Cardiac muscle cell (in vitro differentiated cells and primary cell): ENCODE measurements at regions not wholly inside any gene's neighbourhood (a gene's known extent, or its start where the extent isn't known, plus 50 kb on each side); places are given as distances from the start of the nearest gene placed in this dataset.

Experiments used
- DNase-seq, 2 donors: peaks; one replicate each; pipeline versions ENCODE4 v3.0.0 to v3.0.0-alpha.2; 2010 to 2017; ENCODE audit warnings: low read depth in 1 of 2, low spot score in 1 of 2
- H3K27ac ChIP-seq: fragments of 200-600 bp; sonication (generic); 2 replicates; pipeline ENCODE4 v1.5.1; 2016
- H3K27me3 ChIP-seq: fragments of 200-600 bp; sonication (generic); 2 replicates; pipeline ENCODE4 v1.6.0; 2016; ENCODE audit warnings: control low read depth
- H3K36me3 ChIP-seq: fragments of 200-600 bp; sonication (generic); 2 replicates; pipeline ENCODE4 v1.5.1; 2016; ENCODE audit warnings: control low read depth
- H3K4me1 ChIP-seq: fragments of 200-600 bp; sonication (generic); 2 replicates; pipeline ENCODE4 v1.8.1; 2017; ENCODE audit warnings: low read depth, mild to moderate bottlenecking, mixed run types
- H3K4me3 ChIP-seq: fragments of 200-600 bp; sonication (generic); 2 replicates; pipeline ENCODE4 v1.5.1; 2016; ENCODE audit warnings: mild to moderate bottlenecking
- H3K9me3 ChIP-seq: fragments of 200-600 bp; sonication (generic); 2 replicates; pipeline ENCODE4 v1.5.1; 2017; ENCODE audit warnings: low read depth, mild to moderate bottlenecking, control low read depth
- TF ChIP-seq, protein P1 (sequence below): IDR thresholded peaks from 2 replicates; pipeline ENCODE4 v1.5.1; 2012; ENCODE audit warnings: low read depth, mild to moderate bottlenecking, low read length

DNA sequence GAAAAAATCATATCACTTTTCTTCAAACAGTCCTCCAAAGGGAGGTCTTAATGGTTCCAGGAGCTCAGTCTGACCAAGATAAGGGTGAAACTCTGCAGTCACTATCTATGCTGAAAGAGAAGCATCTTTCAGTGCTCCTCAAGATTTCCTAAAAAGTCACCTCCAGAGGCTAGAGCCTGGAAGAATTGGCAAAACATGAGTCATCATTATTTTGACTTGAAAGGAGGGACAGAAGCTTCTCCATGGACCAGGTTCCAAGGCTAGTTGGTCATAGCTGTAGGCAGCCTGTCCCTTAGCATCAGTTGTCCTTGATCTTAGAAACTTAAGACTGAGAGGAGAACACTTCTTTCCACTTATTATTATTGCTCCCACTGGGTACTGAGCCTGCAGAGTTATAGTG is 219.0 kb upstream of the ASIC2 start:
- Histone ChIP-seq H3K36me3 (no peaks in the 10 kb centered on the region), H3K27ac (no peak overlapping the region), H3K4me1 (no peaks in the 10 kb centered on the region), H3K4me3 (no peak overlapping the region), H3K27me3 (no peaks in the 10 kb centered on the region), H3K9me3 (no peaks in the 10 kb centered on the region)
- TF ChIP-seq, protein P1, sequence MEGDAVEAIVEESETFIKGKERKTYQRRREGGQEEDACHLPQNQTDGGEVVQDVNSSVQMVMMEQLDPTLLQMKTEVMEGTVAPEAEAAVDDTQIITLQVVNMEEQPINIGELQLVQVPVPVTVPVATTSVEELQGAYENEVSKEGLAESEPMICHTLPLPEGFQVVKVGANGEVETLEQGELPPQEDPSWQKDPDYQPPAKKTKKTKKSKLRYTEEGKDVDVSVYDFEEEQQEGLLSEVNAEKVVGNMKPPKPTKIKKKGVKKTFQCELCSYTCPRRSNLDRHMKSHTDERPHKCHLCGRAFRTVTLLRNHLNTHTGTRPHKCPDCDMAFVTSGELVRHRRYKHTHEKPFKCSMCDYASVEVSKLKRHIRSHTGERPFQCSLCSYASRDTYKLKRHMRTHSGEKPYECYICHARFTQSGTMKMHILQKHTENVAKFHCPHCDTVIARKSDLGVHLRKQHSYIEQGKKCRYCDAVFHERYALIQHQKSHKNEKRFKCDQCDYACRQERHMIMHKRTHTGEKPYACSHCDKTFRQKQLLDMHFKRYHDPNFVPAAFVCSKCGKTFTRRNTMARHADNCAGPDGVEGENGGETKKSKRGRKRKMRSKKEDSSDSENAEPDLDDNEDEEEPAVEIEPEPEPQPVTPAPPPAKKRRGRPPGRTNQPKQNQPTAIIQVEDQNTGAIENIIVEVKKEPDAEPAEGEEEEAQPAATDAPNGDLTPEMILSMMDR, result no peak
- DNase-seq, result no peak

DNA sequence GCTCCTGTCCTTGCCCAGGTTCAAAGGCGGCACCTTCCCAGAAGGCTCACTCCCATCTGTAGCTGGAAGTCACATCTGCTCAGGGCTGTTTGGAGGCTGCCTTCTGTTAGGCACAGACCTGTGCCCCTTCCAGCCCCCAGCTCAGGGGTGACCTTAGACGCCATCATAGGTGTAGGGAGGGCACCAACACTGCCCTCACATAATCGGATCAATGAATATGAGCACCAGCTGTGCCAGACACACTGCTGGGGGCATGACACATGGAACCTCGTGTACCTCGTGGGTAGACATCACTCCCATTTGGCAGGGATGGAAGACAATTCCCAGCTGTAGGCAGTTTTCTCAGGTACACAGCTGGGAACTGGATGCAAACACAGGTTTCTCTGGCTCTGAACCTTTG is 220.7 kb upstream of the ASIC2 start:
- no peaks in the 10 kb centered on the region for H3K36me3 ChIP-seq
- TF ChIP-seq, protein P1, result no peak
- no peaks in the 10 kb centered on the region for H3K4me1 ChIP-seq
- no peaks in the 10 kb centered on the region for H3K9me3 ChIP-seq
- no peak overlapping the region for H3K27ac ChIP-seq
- no peak for DNase-seq
- no peak overlapping the region for H3K4me3 ChIP-seq
- H3K27me3 ChIP-seq, result no peaks in the 10 kb centered on the region

DNA sequence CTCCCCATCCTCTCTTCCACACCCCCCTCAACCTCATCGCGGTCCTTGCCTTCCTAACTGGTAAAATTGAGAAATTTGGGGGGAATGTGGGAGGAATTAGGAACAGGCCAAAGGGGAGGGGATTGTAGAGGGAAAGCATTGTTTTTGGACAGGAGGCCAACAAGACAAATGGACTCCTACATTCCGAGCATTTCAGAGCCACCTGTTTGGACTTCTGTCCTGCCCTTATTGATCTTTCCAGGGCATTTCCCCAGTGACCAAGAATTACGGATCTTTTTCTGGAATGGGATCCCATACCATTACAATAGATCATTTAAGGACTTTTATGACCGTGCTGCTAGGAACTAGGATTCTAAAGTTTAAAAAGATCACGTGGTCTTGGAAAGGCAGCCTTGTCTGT is 221.3 kb upstream of the ASIC2 start:
- Histone ChIP-seq H3K4me1 (no peaks in the 10 kb centered on the region), H3K27ac (no peak overlapping the region), H3K36me3 (no peaks in the 10 kb centered on the region), H3K4me3 (no peak overlapping the region), H3K9me3 (no peaks in the 10 kb centered on the region), H3K27me3 (no peaks in the 10 kb centered on the region)
- DNase-seq, result no peak
- TF ChIP-seq, protein P1, result no peak

DNA sequence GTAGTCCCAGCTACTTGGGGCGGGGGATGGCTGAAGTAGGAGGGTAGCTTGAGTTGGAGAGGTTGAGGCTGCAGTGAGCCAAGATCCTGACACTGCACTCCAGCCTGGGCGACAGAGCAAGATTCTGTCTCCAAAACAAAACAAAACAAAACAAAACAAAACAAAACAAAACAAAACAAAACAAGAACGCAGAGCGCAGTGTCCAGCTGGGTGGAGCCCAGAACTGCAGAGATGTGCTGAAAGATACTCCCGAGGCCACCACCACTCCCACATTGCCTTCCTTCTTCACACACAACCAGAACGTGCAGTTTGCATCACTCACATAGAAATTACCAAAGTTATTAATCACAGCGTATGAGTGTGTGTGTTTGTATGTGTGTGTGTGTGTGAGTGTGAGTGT is 222.9 kb upstream of the ASIC2 start:
- Histone ChIP-seq H3K4me3 (no peak overlapping the region), H3K4me1 (no peaks in the 10 kb centered on the region), H3K27ac (no peak overlapping the region), H3K36me3 (no peaks in the 10 kb centered on the region), H3K27me3 (no peaks in the 10 kb centered on the region), H3K9me3 (no peaks in the 10 kb centered on the region)
- no peak for DNase-seq
- TF ChIP-seq, protein P1, result no peak

DNA sequence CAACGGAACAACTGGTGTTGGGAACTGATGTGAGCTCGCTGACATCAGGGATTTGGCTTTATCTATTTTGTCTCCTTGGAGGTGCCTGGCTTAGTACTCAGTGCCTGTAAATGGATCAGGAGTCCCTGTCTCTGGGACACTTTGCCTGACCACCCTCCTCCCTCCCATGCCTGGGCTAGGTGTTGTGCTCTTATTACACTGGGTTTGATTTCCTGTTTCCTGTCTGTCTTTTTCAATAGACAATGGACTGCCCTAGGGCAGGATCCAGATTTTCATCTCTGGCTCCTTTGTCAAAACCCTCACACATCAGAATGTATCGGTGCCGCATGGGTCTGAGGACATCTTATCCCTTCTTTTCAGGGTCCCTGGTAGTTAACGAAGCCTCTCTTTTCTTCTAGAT is 223.6 kb upstream of the ASIC2 start:
- Histone ChIP-seq H3K4me3 (no peak overlapping the region), H3K27ac (no peak overlapping the region), H3K4me1 (no peaks in the 10 kb centered on the region), H3K9me3 (no peaks in the 10 kb centered on the region), H3K27me3 (no peaks in the 10 kb centered on the region), H3K36me3 (no peaks in the 10 kb centered on the region)
- TF ChIP-seq, protein P1, result no peak
- no peak for DNase-seq

DNA sequence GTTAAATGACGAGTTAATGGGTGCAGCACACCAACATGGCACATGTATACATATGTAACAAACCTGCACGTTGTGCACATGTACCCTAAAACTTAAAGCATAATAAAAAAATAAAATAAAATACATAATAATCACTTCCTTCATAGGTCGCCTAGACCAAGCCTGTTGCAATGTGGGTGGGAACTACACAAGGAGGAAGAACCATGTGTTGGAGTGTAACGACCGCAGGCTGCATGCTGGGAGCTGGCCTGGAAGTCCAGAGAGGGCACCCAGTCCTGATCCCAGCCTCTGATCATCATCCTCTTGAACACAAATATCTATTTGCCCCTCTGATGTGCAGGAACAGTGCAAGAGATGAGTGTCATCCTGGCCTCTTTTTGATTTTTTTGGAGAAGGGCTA is 224.7 kb upstream of the ASIC2 start:
- H3K9me3 ChIP-seq, result no peaks in the 10 kb centered on the region
- DNase-seq, result no peak
- H3K27ac ChIP-seq, result no peak overlapping the region
- H3K4me3 ChIP-seq, result no peak overlapping the region
- no peaks in the 10 kb centered on the region for H3K36me3 ChIP-seq
- no peaks in the 10 kb centered on the region for H3K4me1 ChIP-seq
- H3K27me3 ChIP-seq, result no peaks in the 10 kb centered on the region
- TF ChIP-seq, protein P1, result no peak
